ENCODE measurements at regions not wholly inside any gene's neighbourhood (a gene's known extent, or its start where the extent isn't known, plus 50 kb on each side); places are given as distances from the start of the nearest gene placed in this dataset.

- TF ChIP-seq FOS (IDR thresholded peaks at IDR 0.05; ENCODE audit: borderline replicate concordance, insufficient read depth, low read length) (no peak), JUN (IDR thresholded peaks at IDR 0.05; ENCODE audit: borderline replicate concordance, insufficient read depth, insufficient read length, low read depth) (no peak), GATA2 (IDR thresholded peaks at IDR 0.05; ENCODE audit: insufficient read depth, insufficient read length, low read depth, low read length) (no peak), EZH2 (IDR thresholded peaks at IDR 0.05; ENCODE audit: borderline replicate concordance, low read depth, low read length, severe bottlenecking) (no peak), MYC (IDR thresholded peaks at IDR 0.05; ENCODE audit: low read depth, low read length) (no peak), POLR2A (IDR thresholded peaks at IDR 0.05; ENCODE audit: low read depth, low read length) (no peak)
- Histone ChIP-seq H3K9me3 (replicated peaks; ENCODE audit: control insufficient read depth, insufficient read depth, low read length) (peaks cover 3% of the 10 kb centered on the region), H3K27me3 (ENCODE audit: control insufficient read depth in 2 of 2, insufficient read depth in 2 of 2, low read length in 2 of 2) (no peaks in the 10 kb centered on the region), H3K4me1 (ENCODE audit: control insufficient read depth, extremely low read depth, insufficient read depth, low read length) (peaks cover 2% of the 10 kb centered on the region), H3K36me3 (ENCODE audit: control insufficient read depth in 2 of 2, extremely low read depth in 1 of 2, insufficient read depth in 2 of 2, low read length in 2 of 2) (no peaks in the 10 kb centered on the region), H4K20me1 (replicated peaks; ENCODE audit: control insufficient read depth, extremely low read depth, insufficient read depth, low read length) (no peaks in the 10 kb centered on the region), H3K79me2 (ENCODE audit: control insufficient read depth, insufficient read depth, low read length) (no peaks in the 10 kb centered on the region), H3K4me2 (ENCODE audit: insufficient read depth, low read length) (no peak overlapping the region), H3K9me1 (replicated peaks; ENCODE audit: control insufficient read depth, extremely low read depth, insufficient read depth, low read length) (no peaks in the 10 kb centered on the region), H2AFZ (ENCODE audit: low read depth, low read length) (no peak overlapping the region), H3K4me3 (replicated peaks in 1 of 3; ENCODE audit: insufficient read depth in 1 of 3, low read depth in 1 of 3, low read length in 3 of 3) (no peak overlapping the region), H3K27ac (ENCODE audit: insufficient read depth, low read depth, low read length) (no peak overlapping the region), H3K9ac (replicated peaks; ENCODE audit: extremely low read depth, insufficient read depth, low read length) (no peak overlapping the region)
- BruUV-seq (replicated peaks): no TSS peak
- CTCF ChIA-PET: no interaction called here
- POLR2A ChIA-PET: no interaction called here
- DNase-seq (ENCODE audit: low read depth, low spot score): no peak
- intact Hi-C loops (cut with micrococcal nuclease): no loop called here
- dilution Hi-C loops (cut with MboI; ENCODE audit: extremely low pct_ligation_motif_present, low sequenced_read_pairs): no loop called here
- no peak for FAIRE-seq
Observed at GRCh38 chr18:40987581-40987980, 967.5 kb upstream of the PIK3C3 start.

- no peak overlapping the region for H2AFZ ChIP-seq (ENCODE audit: low read depth, low read length)
- H3K9ac ChIP-seq (replicated peaks; ENCODE audit: extremely low read depth, insufficient read depth, low read length): no peak overlapping the region
- H3K27me3 ChIP-seq (ENCODE audit: control insufficient read depth in 2 of 2, insufficient read depth in 2 of 2, low read length in 2 of 2): no peaks in the 10 kb centered on the region
- H3K9me3 ChIP-seq (replicated peaks; ENCODE audit: control insufficient read depth, insufficient read depth, low read length): peaks cover 3% of the 10 kb centered on the region
- no TSS peak for BruUV-seq (replicated peaks)
- ChIA-PET POLR2A (no interaction called here), CTCF (interaction anchor here (0.9 kb wide), 1 partner anchor 12 kb away, joined by 3 read pairs; no protein-coding TSS in a partner anchor)
- no peak overlapping the region for H3K27ac ChIP-seq (ENCODE audit: insufficient read depth, low read depth, low read length)
- no peak overlapping the region for H3K4me3 ChIP-seq (replicated peaks in 1 of 3; ENCODE audit: insufficient read depth in 1 of 3, low read depth in 1 of 3, low read length in 3 of 3)
- H3K4me1 ChIP-seq (ENCODE audit: control insufficient read depth, extremely low read depth, insufficient read depth, low read length): peaks cover 2% of the 10 kb centered on the region
- intact Hi-C loops (cut with micrococcal nuclease) (no loop called here), dilution Hi-C loops (cut with MboI; ENCODE audit: extremely low pct_ligation_motif_present, low sequenced_read_pairs) (no loop called here)
- no peak for TF ChIP-seq POLR2AphosphoS5 (IDR thresholded peaks at IDR 0.05; ENCODE audit: insufficient read depth, low read depth, low read length)
- no peak for TF ChIP-seq MAX (IDR thresholded peaks at IDR 0.05; ENCODE audit: insufficient read depth, insufficient read length)
- FAIRE-seq (no peak), DNase-seq (ENCODE audit: low read depth, low spot score) (no peak)
- no peak overlapping the region for H3K4me2 ChIP-seq (ENCODE audit: insufficient read depth, low read length)
- H3K36me3 ChIP-seq (ENCODE audit: control insufficient read depth in 2 of 2, extremely low read depth in 1 of 2, insufficient read depth in 2 of 2, low read length in 2 of 2): no peaks in the 10 kb centered on the region
- no peaks in the 10 kb centered on the region for H3K79me2 ChIP-seq (ENCODE audit: control insufficient read depth, insufficient read depth, low read length)
- H4K20me1 ChIP-seq (replicated peaks; ENCODE audit: control insufficient read depth, extremely low read depth, insufficient read depth, low read length): no peaks in the 10 kb centered on the region
- no peaks in the 10 kb centered on the region for H3K9me1 ChIP-seq (replicated peaks; ENCODE audit: control insufficient read depth, extremely low read depth, insufficient read depth, low read length)
Observed at GRCh38 chr18:40985436-40985835, 969.6 kb upstream of the PIK3C3 start.

Measured in endothelial cell of umbilical vein (primary cell).